GM18868 (cell line): ENCODE measurements at regions not wholly inside any gene's neighbourhood (a gene's known extent, or its start where the extent isn't known, plus 50 kb on each side); places are given as distances from the start of the nearest gene placed in this dataset.

ENCODE experiments used
- ATAC-seq: cut with Tn5 transposase; IDR thresholded peaks from one replicate; pipeline ENCODE4 v1.9.1; 2021; ENCODE audit warnings: mild to moderate bottlenecking, moderate library complexity; ENCODE audit not compliant: unreplicated experiment

GRCh38 chr13:106867249-106867648 is 299.3 kb upstream of the ARGLU1 start:
- ATAC-seq: no peak

- ATAC-seq: no peak
These were observed 297.9 kb upstream of the ARGLU1 start for GRCh38 chr13:106865716-106866440.

- ATAC-seq: no peak
These were observed 291.6 kb upstream of the ARGLU1 start for GRCh38 chr13:106859533-106859904.

GRCh38 chr13:106858903-106859532 is 291.1 kb upstream of the ARGLU1 start:
- no peak for ATAC-seq

GRCh38 chr13:106852436-106852835 is 284.5 kb upstream of the ARGLU1 start:
- ATAC-seq: no peak

GRCh38 chr13:106850973-106851650 is 283.2 kb upstream of the ARGLU1 start:
- ATAC-seq: no peak

- ATAC-seq: no peak
These were observed 278.9 kb upstream of the ARGLU1 start for GRCh38 chr13:106846571-106847448.

- ATAC-seq: no peak
These were observed 268.4 kb upstream of the ARGLU1 start for GRCh38 chr13:106836186-106836802.

GRCh38 chr13:106835477-106835876 is 267.5 kb upstream of the ARGLU1 start:
- no peak for ATAC-seq

GRCh38 chr13:106821979-106822378 is 254.0 kb upstream of the ARGLU1 start:
- no peak for ATAC-seq

GRCh38 chr13:106819413-106820180 is 251.7 kb upstream of the ARGLU1 start:
- ATAC-seq: no peak

- ATAC-seq: no peak
These were observed 251.0 kb upstream of the ARGLU1 start for GRCh38 chr13:106818971-106819370.

- no peak for ATAC-seq
These were observed 247.6 kb upstream of the ARGLU1 start for GRCh38 chr13:106815545-106815944.

GRCh38 chr13:106814463-106814862 is 246.5 kb upstream of the ARGLU1 start:
- no peak for ATAC-seq

GRCh38 chr13:106810069-106810468 is 242.1 kb upstream of the ARGLU1 start:
- no peak for ATAC-seq

- ATAC-seq: no peak
These were observed 237.1 kb upstream of the ARGLU1 start for GRCh38 chr13:106804991-106805390.

GRCh38 chr13:106802917-106803316 is 235.0 kb upstream of the ARGLU1 start:
- no peak for ATAC-seq

- no peak for ATAC-seq
These were observed 231.9 kb upstream of the ARGLU1 start for GRCh38 chr13:106799781-106800335.

- ATAC-seq: no peak
These were observed 229.2 kb upstream of the ARGLU1 start for GRCh38 chr13:106797081-106797640.
